ENCODE measurements at regions not wholly inside any gene's neighbourhood (a gene's known extent, or its start where the extent isn't known, plus 50 kb on each side); places are given as distances from the start of the nearest gene placed in this dataset.

DNA sequence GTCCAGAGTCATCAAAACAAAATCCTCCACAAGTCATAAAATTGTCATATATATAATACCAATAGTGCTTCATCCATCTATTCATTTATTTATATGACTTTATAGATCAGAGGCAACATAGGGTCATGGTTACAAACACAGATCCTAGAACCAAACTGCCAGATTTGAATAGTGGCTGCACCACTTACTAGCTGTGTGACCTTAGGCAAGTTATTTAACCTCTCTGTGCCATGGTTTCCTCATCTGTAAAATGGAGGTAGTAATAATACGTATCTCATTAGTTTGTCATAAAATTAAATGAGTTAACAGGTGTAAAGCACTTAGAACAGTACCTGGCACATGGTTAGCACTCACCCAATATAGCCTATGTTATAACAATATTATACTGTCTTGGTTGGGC, 58.9 kb upstream of the BZW1 start:
- no peak for DNase-seq

DNA sequence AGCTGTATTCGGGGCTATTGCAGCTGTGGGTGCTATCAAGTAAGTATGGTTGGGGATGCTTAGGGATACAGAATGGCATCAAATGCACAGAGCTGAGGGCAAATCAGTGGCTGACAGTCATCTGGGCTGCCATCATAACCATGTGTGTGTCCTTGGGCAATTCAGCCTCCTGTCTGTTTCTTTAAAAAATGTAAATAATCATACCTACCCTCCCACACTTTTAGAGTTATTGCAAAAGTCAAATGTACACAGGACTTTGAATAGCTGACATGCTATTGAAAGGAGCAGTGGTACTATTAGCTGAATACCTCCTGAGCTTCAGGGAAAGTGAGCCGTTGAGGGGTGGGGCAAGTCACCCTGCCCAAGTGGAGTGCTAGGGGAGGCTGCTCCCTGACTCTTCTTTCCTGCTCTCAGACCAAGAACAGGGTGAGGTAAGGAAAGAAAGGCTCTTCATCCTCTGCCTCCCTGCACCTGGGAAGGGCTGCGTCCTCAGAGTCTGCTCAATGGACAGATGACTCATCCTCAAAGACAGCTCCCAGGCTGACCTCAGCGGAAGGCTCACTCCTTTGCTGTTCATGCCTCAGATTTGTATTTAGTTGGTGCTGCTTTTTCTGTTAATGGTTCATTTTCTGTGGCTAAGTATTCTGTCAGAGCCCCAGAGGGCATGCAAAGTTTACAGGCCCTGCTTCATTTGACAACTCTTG, 54.9 kb upstream of the BZW1 start:
- DNase-seq, result no peak

DNA sequence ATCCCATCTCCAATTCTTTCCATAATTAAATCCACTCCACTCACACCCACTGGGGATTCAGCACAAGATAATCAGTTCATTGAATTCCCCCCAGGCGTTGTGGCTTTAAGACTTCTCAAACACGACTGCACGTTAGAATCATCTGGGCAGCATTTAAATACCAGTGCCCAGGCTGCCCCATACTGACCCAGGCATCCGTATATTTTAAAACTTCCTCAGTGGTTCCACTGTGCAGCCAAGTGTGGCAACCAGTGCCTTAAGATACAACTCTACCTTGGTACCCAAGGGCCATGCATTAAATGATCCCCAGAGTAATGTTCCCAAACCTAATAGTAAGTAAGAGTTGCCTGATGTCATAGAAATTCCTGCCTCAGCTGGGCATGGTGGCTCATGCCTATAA, 54.3 kb upstream of the BZW1 start:
- DNase-seq, result no peak

DNA sequence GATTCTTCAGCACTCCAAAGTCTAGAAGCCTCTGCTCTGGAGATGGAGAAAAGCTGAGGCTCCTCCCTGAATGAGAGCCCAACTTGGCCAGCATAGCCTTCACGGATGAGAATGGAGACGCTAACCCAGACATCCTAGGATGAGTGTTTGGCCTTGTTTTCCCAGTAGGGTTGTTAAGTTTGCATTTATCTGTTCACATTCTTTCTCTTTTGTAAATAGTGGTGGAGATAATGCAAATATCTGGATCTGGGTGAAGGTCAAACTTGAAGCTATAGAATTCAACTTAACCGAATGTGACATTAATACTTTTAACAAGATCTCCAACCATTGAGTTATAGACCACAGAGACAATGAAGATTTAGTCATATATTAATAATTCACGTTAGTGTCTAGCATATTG, 53.4 kb upstream of the BZW1 start:
- DNase-seq, result no peak

DNA sequence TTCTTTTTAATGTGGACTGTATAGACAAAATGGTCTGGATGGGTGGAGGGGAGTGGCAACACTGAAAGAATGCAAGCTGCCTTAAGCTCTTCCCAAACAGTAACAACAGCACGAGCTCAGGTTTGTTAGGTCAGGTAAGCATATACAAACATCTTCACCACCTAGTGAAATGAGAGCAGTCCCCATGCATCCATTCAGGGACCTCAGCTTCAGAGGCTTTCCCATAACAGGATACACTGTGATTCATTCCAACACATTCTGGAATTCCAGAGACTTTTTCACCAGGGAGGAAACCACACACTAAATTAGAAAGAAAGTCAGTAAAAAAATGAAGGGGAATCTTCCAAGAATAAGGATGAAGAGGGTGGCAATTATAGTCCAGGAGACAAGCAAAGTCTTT, 50.4 kb upstream of the BZW1 start:
- no peak for DNase-seq
